ENCODE measurements at regions not wholly inside any gene's neighbourhood (a gene's known extent, or its start where the extent isn't known, plus 50 kb on each side); places are given as distances from the start of the nearest gene placed in this dataset.

GRCh38 chr19:31402529-31403316 lies 53.5 kb upstream of the TSHZ3 start:
- no peak for DNase-seq

DNA sequence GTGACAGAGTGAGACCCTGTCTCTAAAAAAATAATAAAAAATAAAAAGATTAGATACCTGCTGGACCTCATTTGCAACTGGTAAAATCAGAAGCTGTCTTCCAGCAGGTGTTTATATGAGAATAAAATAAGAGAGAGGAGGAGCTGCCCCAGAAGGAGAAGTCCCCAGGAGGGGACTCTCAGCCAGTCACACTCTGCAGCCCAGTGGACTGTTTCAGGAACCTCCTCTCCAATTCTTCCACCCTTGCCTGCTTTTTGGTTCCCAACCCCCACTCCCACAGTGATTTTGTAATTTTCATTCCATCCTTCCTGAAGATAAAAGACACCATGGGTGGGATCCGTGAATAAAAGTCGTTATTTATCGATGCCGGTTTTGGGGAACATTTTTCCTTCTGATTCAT lies 56.9 kb upstream of the TSHZ3 start:
- DNase-seq, result no peak

DNA sequence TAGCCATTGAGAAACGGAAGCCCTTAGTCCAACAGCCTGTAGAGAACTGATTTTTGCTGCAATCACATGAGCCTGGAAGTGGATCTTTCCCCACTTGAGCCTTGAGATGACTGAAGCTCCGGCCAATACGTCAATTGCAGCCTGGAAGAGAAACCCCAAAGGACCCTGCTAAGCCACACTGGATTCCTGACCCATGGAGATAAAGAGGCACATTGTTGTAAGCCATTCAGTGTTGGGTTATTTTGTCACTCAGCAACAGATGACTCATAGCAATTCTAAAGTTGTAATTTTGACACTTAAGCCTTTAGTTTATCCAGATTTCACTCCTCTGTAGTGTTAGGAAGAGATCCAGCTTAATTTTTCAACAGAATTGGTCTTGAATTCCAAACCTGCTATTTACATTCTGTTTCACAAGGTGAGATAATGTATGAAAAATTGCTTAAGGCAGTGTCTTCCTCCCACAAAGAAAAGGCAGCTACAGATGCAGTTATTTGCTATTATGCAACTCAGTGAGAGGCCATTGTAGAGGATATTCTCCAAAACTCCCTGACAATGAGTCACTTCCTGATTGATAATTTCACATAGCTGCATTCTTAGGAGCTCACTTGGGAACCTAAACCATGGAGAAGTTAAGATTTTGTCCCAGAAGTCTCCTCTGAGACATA lies 59.4 kb upstream of the TSHZ3 start:
- no peak for DNase-seq

GRCh38 chr19:31413353-31413752 lies 64.1 kb upstream of the TSHZ3 start:
- no peak for DNase-seq

DNA sequence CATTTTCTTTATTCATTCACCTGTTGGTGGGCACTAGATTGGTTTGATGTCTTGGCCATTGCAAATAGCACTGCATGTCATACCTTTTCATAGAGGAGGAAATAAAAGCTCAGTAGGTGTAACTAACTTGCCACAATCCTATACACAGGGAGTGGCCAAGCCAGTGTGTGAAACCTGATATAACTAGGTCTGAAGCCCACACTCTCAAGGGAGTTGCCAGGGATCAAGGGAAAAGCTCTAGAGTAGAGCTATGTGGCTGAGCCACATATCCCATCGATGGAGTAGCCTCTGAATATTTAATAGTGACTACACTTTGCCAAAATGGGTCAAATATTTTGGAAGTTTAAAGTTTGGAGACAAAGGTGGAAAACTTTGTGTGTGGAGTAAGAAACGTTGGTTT lies 66.1 kb upstream of the TSHZ3 start:
- no peak for DNase-seq

DNA sequence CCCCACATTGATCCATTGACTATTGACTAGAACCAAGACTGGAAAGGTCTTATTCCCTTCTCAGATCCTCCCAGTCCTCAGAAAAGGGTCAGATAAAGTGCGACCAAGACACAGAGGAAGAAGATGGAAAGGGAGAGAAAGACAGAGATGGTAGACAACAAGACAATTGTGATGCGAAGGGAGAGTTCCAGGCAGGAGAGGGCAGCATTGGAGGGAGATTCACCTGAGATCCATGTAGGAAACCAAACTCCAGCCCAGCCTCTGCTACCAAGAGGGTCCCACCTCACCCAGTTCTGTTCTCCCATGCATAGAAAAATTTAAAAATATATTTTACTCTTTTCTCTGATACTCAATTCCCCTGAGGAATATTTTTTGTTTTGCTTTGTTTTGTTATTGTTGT lies 67.3 kb upstream of the TSHZ3 start:
- DNase-seq, result no peak

DNA sequence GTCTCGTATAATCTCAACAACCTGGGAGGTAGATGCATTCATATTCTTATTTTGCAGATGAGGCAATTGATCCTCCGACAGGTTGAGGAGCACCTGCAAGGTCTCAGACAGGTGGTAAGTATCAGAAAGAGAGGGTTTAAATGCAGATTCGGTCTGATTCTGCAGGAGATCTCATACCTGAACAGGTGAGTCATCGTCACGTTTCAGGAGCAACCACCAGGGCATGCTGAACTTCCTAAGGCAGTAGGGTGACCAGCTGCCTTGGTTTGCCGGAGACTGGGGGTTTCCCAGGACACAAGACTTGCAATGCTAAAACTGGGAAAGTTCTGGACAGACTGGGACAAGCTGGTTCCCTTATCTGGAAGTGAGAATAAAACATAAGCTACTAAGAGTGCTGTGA lies 68.8 kb upstream of the TSHZ3 start:
- DNase-seq, result no peak

GRCh38 chr19:31418692-31419430 lies 69.6 kb upstream of the TSHZ3 start:
- DNase-seq, result no peak

DNA sequence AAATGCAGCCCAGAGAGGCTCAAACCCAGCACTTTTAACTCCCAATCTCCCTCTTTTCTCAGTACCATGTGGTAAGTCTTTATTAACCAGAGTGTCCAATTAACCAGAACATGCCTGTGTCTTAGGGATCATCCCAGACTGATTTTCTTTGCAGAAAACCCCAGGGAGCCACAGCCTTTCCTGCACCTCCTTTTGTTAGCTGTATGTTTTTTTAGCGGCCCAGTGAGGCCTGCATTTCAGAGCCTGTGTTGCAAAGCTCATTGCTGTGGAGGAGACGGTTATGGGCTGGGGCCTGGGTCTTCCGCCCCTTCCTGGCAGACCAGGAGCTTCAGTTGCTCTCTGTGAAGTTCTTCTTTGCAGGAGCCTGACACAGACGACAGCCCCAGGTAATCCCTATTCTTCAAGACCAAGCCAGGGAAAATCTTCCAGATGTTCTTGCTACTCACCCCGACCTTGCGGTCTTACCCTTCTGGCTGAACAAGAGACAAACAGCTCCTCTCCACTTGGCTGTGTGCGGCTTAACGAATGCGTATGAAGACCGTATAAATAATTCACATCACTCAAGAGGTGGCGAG lies 70.7 kb upstream of the TSHZ3 start:
- no peak for DNase-seq

DNA sequence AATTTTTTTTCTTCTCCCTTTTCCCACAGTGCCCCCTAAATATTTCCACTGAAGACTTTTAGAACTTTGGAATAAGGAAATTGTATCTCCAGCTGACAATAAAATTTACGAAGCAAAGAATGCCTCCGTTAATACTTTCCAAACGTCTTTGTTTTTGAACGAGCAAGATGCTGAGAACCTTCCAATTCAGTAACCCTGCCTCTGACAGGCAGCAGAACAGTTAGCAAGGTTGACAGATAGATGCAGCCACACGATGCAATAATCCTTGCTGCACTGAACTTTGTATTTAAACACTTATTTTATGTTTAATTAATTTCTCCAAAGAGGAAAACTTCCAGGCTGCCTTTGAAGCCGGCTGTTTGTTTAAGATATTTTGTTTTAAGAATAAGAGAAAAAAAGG lies 71.8 kb upstream of the TSHZ3 start:
- DNase-seq, result no peak

DNA sequence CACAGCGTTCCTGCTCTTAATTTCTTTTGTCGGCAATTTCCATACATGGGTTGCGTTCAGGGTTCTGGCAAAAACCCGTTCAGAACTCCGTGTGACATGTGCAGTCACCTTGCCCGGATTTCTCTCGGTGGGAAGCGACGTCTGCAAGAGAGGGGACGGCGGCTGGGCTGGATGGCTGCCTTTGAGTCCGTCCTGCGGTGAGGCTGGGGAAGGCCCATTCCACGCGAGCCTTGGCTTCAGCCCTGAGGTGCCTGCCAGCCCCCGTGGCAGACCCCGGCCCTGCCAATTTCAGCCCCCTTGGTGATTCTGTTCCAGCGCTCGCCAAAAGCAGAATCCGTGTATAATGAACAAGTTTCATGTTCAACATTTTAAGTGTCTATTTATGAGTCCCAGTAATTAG lies 72.6 kb upstream of the TSHZ3 start:
- no peak for DNase-seq

DNA sequence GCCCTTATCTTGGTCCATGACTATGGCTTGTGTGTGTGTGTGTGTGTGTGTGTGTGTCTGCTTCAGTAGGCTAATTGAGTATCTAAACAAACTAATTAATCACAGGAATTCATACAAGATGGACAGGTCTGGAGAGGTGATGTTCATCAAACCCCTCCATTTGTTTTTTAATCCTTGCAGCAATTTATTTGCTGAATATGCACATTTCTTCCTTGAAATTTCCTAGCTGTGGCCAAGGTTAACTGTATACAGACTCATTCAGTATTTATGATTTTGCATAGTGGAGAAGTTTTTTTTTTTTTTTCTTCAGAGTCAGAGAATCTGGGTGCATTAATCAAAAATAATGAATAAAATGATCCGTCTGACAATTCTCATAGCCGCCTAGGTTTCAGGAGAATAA lies 74.7 kb upstream of the TSHZ3 start:
- DNase-seq, result no peak

- DNase-seq, result no peak
Measured at GRCh38 chr19:31424861-31425620, 75.8 kb upstream of the TSHZ3 start.

- DNase-seq, result no peak
Measured at GRCh38 chr19:31427857-31428256, 78.6 kb upstream of the TSHZ3 start.

- DNase-seq, result no peak
Measured at GRCh38 chr19:31430381-31430780, 81.1 kb upstream of the TSHZ3 start.

DNA sequence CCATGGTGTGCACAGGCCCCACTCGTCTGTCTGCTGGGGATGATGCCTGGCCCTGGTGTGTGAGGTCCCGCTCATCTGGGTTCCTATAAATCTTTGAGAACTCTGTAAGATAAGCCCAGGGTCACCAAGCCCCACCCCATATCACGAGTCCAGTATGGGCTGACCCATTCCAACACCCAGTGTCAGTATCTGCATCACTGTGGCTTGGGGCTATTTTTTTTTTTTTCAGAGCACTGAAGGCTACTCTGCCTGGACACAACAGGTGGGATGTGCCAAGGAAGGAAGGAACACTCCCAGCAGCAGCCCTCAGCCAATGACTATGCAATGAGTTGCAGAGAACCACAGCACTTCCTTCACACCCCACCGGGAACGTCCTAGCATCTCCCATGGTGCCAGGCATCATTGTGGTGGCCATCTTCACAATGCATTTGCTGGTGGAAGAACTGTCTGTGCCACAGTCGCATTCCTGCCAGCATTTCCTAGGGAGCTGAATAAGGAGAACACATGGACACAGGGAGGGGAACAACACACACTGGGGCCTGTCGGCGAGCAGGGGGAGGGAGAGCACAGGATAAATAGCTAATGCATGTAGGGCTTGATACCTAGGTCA lies 83.1 kb upstream of the TSHZ3 start:
- DNase-seq, result no peak

- DNase-seq, result no peak
Measured at GRCh38 chr19:31436121-31436776, 87.0 kb upstream of the TSHZ3 start.

GRCh38 chr19:31438401-31439269 lies 89.4 kb upstream of the TSHZ3 start:
- DNase-seq, result no peak

DNA sequence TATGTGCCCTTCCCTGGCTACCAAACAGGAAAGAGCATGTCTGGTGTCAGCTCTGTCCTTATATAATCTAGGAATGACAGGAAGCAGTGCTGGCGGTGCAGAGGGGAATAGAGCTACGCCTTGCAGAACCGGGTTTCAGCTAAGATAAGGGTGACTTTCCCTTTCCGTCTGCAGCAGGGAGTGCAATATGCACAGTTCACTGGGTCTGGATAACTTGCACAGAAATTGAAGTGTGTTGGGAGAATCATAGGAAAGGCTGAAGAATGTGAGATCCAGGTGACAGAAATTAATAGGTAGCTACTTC lies 90.0 kb upstream of the TSHZ3 start:
- DNase-seq, result no peak

GRCh38 chr19:31444931-31445330 lies 95.7 kb upstream of the TSHZ3 start:
- no peak for DNase-seq

DNA sequence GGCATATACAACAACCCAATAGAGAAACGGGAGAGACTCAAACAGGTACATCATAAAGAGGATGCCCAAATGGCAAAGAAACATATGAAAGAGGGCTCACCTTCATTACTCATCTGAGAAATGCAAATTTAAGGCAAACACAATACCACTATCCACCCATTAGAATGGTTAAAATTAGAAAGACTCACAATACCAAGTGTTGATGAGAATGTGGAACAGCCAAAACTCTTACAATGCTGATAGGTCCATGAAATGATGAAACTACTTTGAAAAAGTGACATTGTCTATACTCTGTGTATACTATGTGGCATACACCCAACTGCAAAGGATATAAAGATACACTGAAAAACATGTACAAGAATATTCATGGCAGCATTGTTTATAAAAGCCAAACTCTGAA lies 96.2 kb upstream of the TSHZ3 start:
- no peak for DNase-seq
